ENCODE measurements at regions not wholly inside any gene's neighbourhood (a gene's known extent, or its start where the extent isn't known, plus 50 kb on each side); places are given as distances from the start of the nearest gene placed in this dataset.
A peak's percentile ranks its signal among the peaks of the same experiment; 100 is the strongest.
"Not testable (repeated sequence)": the region's sequence is repeated elsewhere in the genome, so short reads cannot be mapped to it uniquely, and the experiment has no call there.

GRCh38 chr1:176396604-176397395 lies 66.2 kb upstream of the PAPPA2 start:
- not testable (repeated sequence) for DNase-seq

GRCh38 chr1:176391621-176392020 lies 71.4 kb upstream of the PAPPA2 start:
- DNase-seq = no peak

GRCh38 chr1:176384841-176385240 lies 78.1 kb upstream of the PAPPA2 start:
- no peak for DNase-seq

GRCh38 chr1:176382163-176382562 lies 80.8 kb upstream of the PAPPA2 start:
- DNase-seq = no peak

GRCh38 chr1:176379626-176380339 lies 83.2 kb upstream of the PAPPA2 start:
- no peak for DNase-seq

GRCh38 chr1:176374967-176375569 lies 87.9 kb upstream of the PAPPA2 start:
- peak; percentile 63 to 72 for DNase-seq

GRCh38 chr1:176364236-176364905 lies 98.6 kb upstream of the PAPPA2 start:
- DNase-seq = no peak

- not testable (repeated sequence) for DNase-seq
Observed at GRCh38 chr1:176349135-176349715, 113.8 kb upstream of the PAPPA2 start.

- DNase-seq = no peak
Observed at GRCh38 chr1:176341656-176342055, 121.3 kb upstream of the PAPPA2 start.

GRCh38 chr1:176338877-176339276 lies 124.1 kb upstream of the PAPPA2 start:
- no peak for DNase-seq

- DNase-seq = no peak
Observed at GRCh38 chr1:176330782-176331181, 123.7 kb upstream of the COP1 start.

GRCh38 chr1:176325664-176326063 lies 118.6 kb upstream of the COP1 start:
- DNase-seq = no peak

- no peak for DNase-seq
Observed at GRCh38 chr1:176323472-176323871, 116.4 kb upstream of the COP1 start.

GRCh38 chr1:176315519-176316220 lies 108.6 kb upstream of the COP1 start:
- DNase-seq = no peak

GRCh38 chr1:176296602-176297001 lies 89.5 kb upstream of the COP1 start:
- not testable (repeated sequence) for DNase-seq

GRCh38 chr1:176285996-176286395 lies 78.9 kb upstream of the COP1 start:
- no peak for DNase-seq

GRCh38 chr1:176271572-176271971 lies 64.5 kb upstream of the COP1 start:
- no peak for DNase-seq

Data from inflammatory macrophage (primary cell).